D721Med (cell line): ENCODE measurements at regions not wholly inside any gene's neighbourhood (a gene's known extent, or its start where the extent isn't known, plus 50 kb on each side); places are given as distances from the start of the nearest gene placed in this dataset.

ENCODE experiments used
- DNase-seq: peaks from one replicate; pipeline ENCODE4 v3.0.0; 2011; ENCODE audit warnings: low spot score; ENCODE audit not compliant: insufficient read length
- FAIRE-seq: peaks from 2 replicates; lab custom pipeline; 2011; peaks lifted over from hg19 to GRCh38; lab: Jason Lieb, UNC
- CTCF ChIP-seq: IDR thresholded peaks from 2 replicates; pipeline ENCODE4 v1.5.1; 2012; ENCODE audit warnings: mild to moderate bottlenecking, control low read depth; ENCODE audit not compliant: insufficient read depth; ENCODE audit errors: missing control alignments

DNA sequence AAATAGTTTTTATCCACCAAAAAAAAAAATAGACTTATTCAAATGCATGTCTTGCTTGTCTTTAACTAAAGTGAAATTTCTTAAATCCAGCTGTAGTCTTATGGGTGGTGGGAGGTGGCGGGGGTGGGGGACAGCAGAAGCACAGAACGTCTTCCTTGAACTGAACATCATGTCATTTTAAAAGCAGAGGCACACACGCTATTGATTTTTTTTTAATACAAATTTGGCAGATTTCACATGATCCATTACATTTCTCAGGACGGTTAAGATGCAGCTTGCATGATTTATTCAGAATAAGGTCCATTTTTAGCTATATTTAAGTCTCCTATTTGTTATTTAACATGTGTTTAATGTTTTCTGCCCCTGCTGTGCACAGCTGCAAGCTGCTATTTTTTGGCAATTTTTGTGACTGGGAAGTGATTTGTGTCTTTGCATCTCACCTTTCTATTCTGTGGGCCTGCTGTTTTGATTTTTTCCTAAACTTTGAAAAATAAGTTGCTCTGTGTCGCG is 274.0 kb downstream of the TSHZ3 start:
- TF ChIP-seq CTCF: no peak
- no peak for FAIRE-seq
- DNase-seq: no peak

- no peak for TF ChIP-seq CTCF
- DNase-seq (no peak), FAIRE-seq (no peak)
Measured at GRCh38 chr19:31074199-31075125, 274.8 kb downstream of the TSHZ3 start.

GRCh38 chr19:31073485-31074198 is 275.6 kb downstream of the TSHZ3 start:
- FAIRE-seq (no peak), DNase-seq (no peak)
- TF ChIP-seq CTCF: no peak

GRCh38 chr19:31072451-31072850 is 276.8 kb downstream of the TSHZ3 start:
- TF ChIP-seq CTCF: no peak
- DNase-seq (no peak), FAIRE-seq (no peak)

- FAIRE-seq (no peak), DNase-seq (no peak)
- no peak for TF ChIP-seq CTCF
Measured at GRCh38 chr19:31071136-31071855, 277.9 kb downstream of the TSHZ3 start.

DNA sequence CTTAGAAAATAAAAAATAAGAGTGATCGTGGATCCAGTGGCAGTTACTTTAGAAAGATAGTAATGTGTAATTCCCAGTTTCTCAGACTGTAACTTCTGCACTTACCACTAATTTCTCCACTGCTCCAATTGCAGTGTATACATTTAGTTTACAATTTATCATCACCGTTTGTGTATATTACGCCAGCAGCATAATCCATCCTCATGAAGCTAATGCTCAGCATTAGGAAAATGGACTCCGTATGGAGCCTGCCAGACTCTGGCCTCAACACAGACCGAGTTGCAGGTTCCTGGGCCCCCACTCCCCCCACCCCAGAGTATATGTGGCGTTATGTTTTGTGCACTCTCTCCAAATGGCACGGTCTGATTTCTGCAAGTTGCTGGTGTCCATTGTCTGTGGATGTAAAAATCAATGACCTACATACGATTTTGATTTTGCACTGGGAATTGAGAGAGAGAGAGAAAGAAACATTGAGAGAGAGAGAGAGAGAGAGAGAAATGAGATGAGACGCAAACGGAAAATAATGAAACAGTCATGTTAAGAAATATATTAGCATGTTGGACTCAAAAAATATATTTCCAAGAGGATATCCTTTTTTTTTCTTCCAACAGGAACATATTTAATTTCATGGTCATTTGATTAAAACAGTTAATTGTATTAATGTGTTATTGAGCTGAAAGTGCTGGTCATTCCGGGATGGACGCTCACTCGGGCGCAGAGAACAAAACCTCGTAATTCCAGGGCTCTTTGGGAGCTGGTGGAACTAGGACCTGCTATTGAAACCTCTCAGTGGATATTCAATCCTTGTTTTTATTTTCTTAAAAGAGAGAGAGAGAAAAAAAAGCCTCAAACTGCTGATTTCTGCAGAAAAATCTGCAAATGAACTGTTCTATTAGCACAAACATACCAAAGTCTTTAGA is 278.8 kb downstream of the TSHZ3 start:
- no peak for DNase-seq
- no peak for TF ChIP-seq CTCF
- no peak for FAIRE-seq
